OCI-LY7 (cell line): ENCODE measurements at regions not wholly inside any gene's neighbourhood (a gene's known extent, or its start where the extent isn't known, plus 50 kb on each side); places are given as distances from the start of the nearest gene placed in this dataset.

Experiments used
- BruUV-seq: library from RNA; stranded (reverse); fragments of 400-500 nt; replicated peaks from 2 replicates; lab custom pipeline; 2021; lab: Mats Ljungman, UMichigan
- CTCF ChIA-PET: fragments of 300-600 bp; sonication (Branson Sonifier 250); formaldehyde crosslinking; loops from one replicate; lab custom pipeline; 2022; ENCODE audit warnings: antibody characterized with exemption; ENCODE audit not compliant: unreplicated experiment; lab: Charles Lee
- POLR2A ChIA-PET: fragments of 300-600 bp; sonication (Branson Sonifier 250); formaldehyde crosslinking; loops from one replicate; lab custom pipeline; 2022; ENCODE audit warnings: antibody characterized with exemption; lab: Charles Lee
- DNase-seq: peaks from one replicate; pipeline ENCODE4 v3.0.0-alpha.2; 2015; ENCODE audit warnings: low spot score
- H2AFZ ChIP-seq: fragments of 200-600 bp; sonication (generic), shearing (Covaris generic); 2 replicates; pipeline ENCODE4 v1.6.1; 2014; ENCODE audit warnings: mild to moderate bottlenecking, antibody characterized with exemption, low read length, moderate library complexity
- H3K27ac ChIP-seq: fragments of 200-600 bp; sonication (generic); 2 replicates; pipeline ENCODE4 v1.5.1; 2014; ENCODE audit warnings: mixed run types, low read depth, mild to moderate bottlenecking, moderate library complexity, low read length, inconsistent platforms; ENCODE audit not compliant: poor library complexity, severe bottlenecking
- H3K36me3 ChIP-seq: fragments of 200-600 bp; sonication (generic); 2 replicates; pipeline ENCODE4 v1.6.1; 2014; ENCODE audit warnings: mild to moderate bottlenecking, antibody characterized with exemption, low read length, moderate library complexity, mixed read lengths; ENCODE audit not compliant: insufficient read depth
- H3K4me1 ChIP-seq: fragments of 200-600 bp; sonication (generic); 2 replicates; pipeline ENCODE4 v1.5.1; 2014; ENCODE audit warnings: mild to moderate bottlenecking, low read length; ENCODE audit not compliant: insufficient read depth, poor library complexity, severe bottlenecking
- H3K4me2 ChIP-seq: fragments of 200-600 bp; sonication (generic); 2 replicates; pipeline ENCODE4 v1.6.1; 2014; ENCODE audit warnings: mild to moderate bottlenecking, low read length
- H3K4me3 ChIP-seq: fragments of 200-600 bp; sonication (generic); 2 replicates; pipeline ENCODE4 v1.5.1; 2014; ENCODE audit warnings: mild to moderate bottlenecking, low read depth, low read length; ENCODE audit not compliant: poor library complexity, severe bottlenecking
- H3K79me2 ChIP-seq: fragments of 200-600 bp; sonication (generic); 2 replicates; pipeline ENCODE4 v1.6.1; 2016; ENCODE audit warnings: low read depth, mild to moderate bottlenecking, low read length, moderate library complexity, mixed read lengths; ENCODE audit not compliant: insufficient read depth
- H3K9me2 ChIP-seq: fragments of 200-600 bp; sonication (generic); 2 replicates; pipeline ENCODE4 v1.6.1; 2016; ENCODE audit warnings: mild to moderate bottlenecking, low read length, mixed read lengths; ENCODE audit not compliant: insufficient read depth
- H3K9me3 ChIP-seq: fragments of 200-600 bp; sonication (generic); 2 replicates; pipeline ENCODE4 v1.6.1; 2014; ENCODE audit warnings: mild to moderate bottlenecking, mixed run types, low read length, mixed read lengths
- H4K20me1 ChIP-seq: fragments of 200-600 bp; sonication (generic); 2 replicates; pipeline ENCODE4 v1.6.1; 2014; ENCODE audit warnings: mild to moderate bottlenecking, antibody characterized with exemption, low read length, moderate library complexity, mixed read lengths; ENCODE audit not compliant: insufficient read depth
- CTCF ChIP-seq: fragments of 200-600 bp; sonication (generic); conservative IDR thresholded peaks from 2 replicates; pipeline ENCODE4 v1.5.1; 2014; ENCODE audit warnings: mild to moderate bottlenecking, antibody characterized with exemption, low read length, moderate library complexity, mixed read lengths
- EZH2phosphoT487 ChIP-seq: fragments of 200-600 bp; sonication (generic); IDR thresholded peaks from 2 replicates; pipeline ENCODE4 v1.6.1; 2018; ENCODE audit warnings: low read depth, borderline replicate concordance, mild to moderate bottlenecking, mixed run types, antibody characterized with exemption, low read length, moderate library complexity, mixed read lengths
- intact Hi-C: fragments of 100-400 bp; cut with micrococcal nuclease; formaldehyde crosslinking; loops from one replicate; pipeline ENCODE4 v1.10.0; 2022; ENCODE audit not compliant: unreplicated experiment

DNA sequence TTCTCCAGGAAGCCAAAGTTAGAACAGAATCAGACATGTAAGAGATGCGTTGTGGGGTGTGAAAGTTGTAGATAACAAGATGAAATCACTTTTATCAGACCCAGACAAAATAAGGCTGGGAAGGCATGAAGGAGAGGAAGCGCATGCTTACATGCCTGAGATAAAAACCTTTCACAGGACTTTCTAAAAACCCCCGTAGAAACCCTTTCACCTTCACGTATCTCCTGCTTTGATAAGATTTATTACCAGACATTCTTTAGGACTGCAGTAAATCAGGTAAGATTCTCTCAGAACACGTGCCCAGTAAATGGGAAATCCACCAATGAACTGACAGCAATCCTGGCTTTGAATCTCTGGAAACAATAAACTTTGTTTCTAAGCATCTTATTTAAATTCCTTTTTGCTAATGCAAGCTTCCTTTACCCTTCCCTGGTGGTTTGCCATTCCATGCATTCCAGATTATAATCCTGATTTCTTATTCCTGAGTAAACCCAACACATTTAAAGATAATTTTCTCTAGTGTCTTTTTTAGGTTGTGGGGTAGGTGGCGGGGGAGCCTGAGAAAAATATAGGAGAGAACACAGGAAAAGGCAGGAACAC is 254.6 kb upstream of the LDB2 start:
- no TSS peak for BruUV-seq
- no peaks in the 10 kb centered on the region for H4K20me1 ChIP-seq
- intact Hi-C loops, result loop anchor here (10.0 kb wide), 1 partner anchor 312 kb away; no protein-coding TSS in a partner anchor
- CTCF ChIA-PET, result no interaction called here
- no peak overlapping the region for H3K27ac ChIP-seq
- no peak for TF ChIP-seq CTCF
- no peak for TF ChIP-seq EZH2phosphoT487
- H3K36me3 ChIP-seq, result no peaks in the 10 kb centered on the region
- no peak for DNase-seq
- no peaks in the 10 kb centered on the region for H3K79me2 ChIP-seq
- H3K4me1 ChIP-seq, result no peaks in the 10 kb centered on the region
- POLR2A ChIA-PET, result interaction anchor here (0.6 kb wide), 1 partner anchor 1562 kb away, joined by 4 read pairs; no protein-coding TSS in a partner anchor
- H3K4me3 ChIP-seq, result no peak overlapping the region
- H2AFZ ChIP-seq, result no peak overlapping the region
- H3K4me2 ChIP-seq, result no peak overlapping the region
- H3K9me3 ChIP-seq, result no peaks in the 10 kb centered on the region
- H3K9me2 ChIP-seq, result no peaks in the 10 kb centered on the region

DNA sequence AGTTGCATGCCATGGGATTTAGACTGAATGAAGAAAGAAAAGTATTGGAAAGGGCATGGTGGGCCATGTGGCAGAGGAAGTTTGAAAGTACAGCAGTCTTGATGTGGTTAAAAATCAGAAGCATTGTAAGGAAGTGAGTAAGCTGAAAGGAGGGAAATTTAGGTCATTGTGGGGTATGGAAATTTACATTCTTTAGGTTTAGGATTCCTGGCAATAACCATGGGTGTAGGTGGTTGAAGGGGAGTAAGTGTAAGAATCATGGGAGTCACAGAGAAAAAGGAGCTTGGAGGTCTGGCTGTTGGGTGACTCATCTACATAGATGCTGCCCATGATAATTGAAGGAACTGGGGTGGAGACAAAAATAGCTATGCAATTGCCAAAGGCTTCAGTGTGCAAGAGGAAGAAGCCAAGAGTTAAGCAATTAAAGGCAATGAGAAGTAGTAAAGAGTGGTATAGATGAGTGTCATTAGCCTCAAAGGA is 243.8 kb upstream of the LDB2 start:
- BruUV-seq, result no TSS peak
- H3K36me3 ChIP-seq, result no peaks in the 10 kb centered on the region
- no peak for DNase-seq
- TF ChIP-seq EZH2phosphoT487, result no peak
- no peak for TF ChIP-seq CTCF
- H3K27ac ChIP-seq, result no peak overlapping the region
- ChIA-PET CTCF (no interaction called here), POLR2A (no interaction called here)
- no peak overlapping the region for H2AFZ ChIP-seq
- no peaks in the 10 kb centered on the region for H3K9me2 ChIP-seq
- H3K9me3 ChIP-seq, result no peaks in the 10 kb centered on the region
- H3K4me3 ChIP-seq, result no peak overlapping the region
- no peaks in the 10 kb centered on the region for H4K20me1 ChIP-seq
- H3K4me1 ChIP-seq, result no peaks in the 10 kb centered on the region
- intact Hi-C loops, result no loop called here
- no peaks in the 10 kb centered on the region for H3K79me2 ChIP-seq
- no peak overlapping the region for H3K4me2 ChIP-seq

GRCh38 chr4:17138847-17139246 is 240.4 kb upstream of the LDB2 start:
- no TSS peak for BruUV-seq
- ChIA-PET CTCF (no interaction called here), POLR2A (no interaction called here)
- H3K4me3 ChIP-seq, result no peak overlapping the region
- TF ChIP-seq EZH2phosphoT487 (no peak), CTCF (no peak)
- no peaks in the 10 kb centered on the region for H4K20me1 ChIP-seq
- no peak overlapping the region for H2AFZ ChIP-seq
- H3K4me2 ChIP-seq, result no peak overlapping the region
- intact Hi-C loops, result no loop called here
- H3K27ac ChIP-seq, result no peak overlapping the region
- no peaks in the 10 kb centered on the region for H3K79me2 ChIP-seq
- DNase-seq, result no peak
- H3K9me2 ChIP-seq, result no peaks in the 10 kb centered on the region
- no peaks in the 10 kb centered on the region for H3K9me3 ChIP-seq
- H3K4me1 ChIP-seq, result no peaks in the 10 kb centered on the region
- H3K36me3 ChIP-seq, result no peaks in the 10 kb centered on the region
